ENCODE measurements at regions not wholly inside any gene's neighbourhood (a gene's known extent, or its start where the extent isn't known, plus 50 kb on each side); places are given as distances from the start of the nearest gene placed in this dataset.
"Not testable (repeated sequence)": the region's sequence is repeated elsewhere in the genome, so short reads cannot be mapped to it uniquely, and the experiment has no call there.

GRCh38 chr14:35958499-35958898 lies 132.4 kb downstream of the BRMS1L start:
- H3K4me1 ChIP-seq (replicated peaks), result no peaks in the 10 kb centered on the region
- intact Hi-C loops (cut with DNase I), result no loop called here
- H3K36me3 ChIP-seq, result no peaks in the 10 kb centered on the region
- H3K27ac ChIP-seq, result no peak overlapping the region
- no peak overlapping the region for H3K4me3 ChIP-seq
- H3K27me3 ChIP-seq (replicated peaks; ENCODE audit: insufficient read depth), result no peaks in the 10 kb centered on the region
- no peak for TF ChIP-seq CTCF (IDR thresholded peaks at IDR 0.05)
- no peak for DNase-seq (ENCODE audit: low spot score)
- WGBS, result 94% methylated on average over 4 of the region's 4 CpGs
- no peaks in the 10 kb centered on the region for H3K9me3 ChIP-seq

GRCh38 chr14:35956376-35957085 lies 130.4 kb downstream of the BRMS1L start:
- TF ChIP-seq POLR2A (IDR thresholded peaks at IDR 0.05) (no peak), POLR2AphosphoS5 (IDR thresholded peaks at IDR 0.05) (no peak), CTCF (IDR thresholded peaks at IDR 0.05) (no peak)
- H3K9me3 ChIP-seq, result no peaks in the 10 kb centered on the region
- intact Hi-C loops (cut with DNase I), result no loop called here
- no peak overlapping the region for H3K4me3 ChIP-seq
- H3K27me3 ChIP-seq (replicated peaks; ENCODE audit: insufficient read depth), result peaks cover 2% of the 10 kb centered on the region
- WGBS, result 93% methylated on average over 13 of the region's 13 CpGs
- H3K27ac ChIP-seq, result no peak overlapping the region
- DNase-seq (ENCODE audit: low spot score), result no peak
- no peaks in the 10 kb centered on the region for H3K36me3 ChIP-seq
- no peaks in the 10 kb centered on the region for H3K4me1 ChIP-seq (replicated peaks)

GRCh38 chr14:35952584-35952983 lies 126.4 kb downstream of the BRMS1L start:
- no peak for DNase-seq (ENCODE audit: low spot score)
- no peaks in the 10 kb centered on the region for H3K4me1 ChIP-seq (replicated peaks)
- H3K4me3 ChIP-seq, result no peak overlapping the region
- peaks cover 2% of the 10 kb centered on the region for H3K27me3 ChIP-seq (replicated peaks; ENCODE audit: insufficient read depth)
- intact Hi-C loops (cut with DNase I), result no loop called here
- H3K27ac ChIP-seq, result no peak overlapping the region
- no peaks in the 10 kb centered on the region for H3K36me3 ChIP-seq
- no peaks in the 10 kb centered on the region for H3K9me3 ChIP-seq
- 72% methylated on average over 3 of the region's 3 CpGs for WGBS
- TF ChIP-seq POLR2AphosphoS5 (IDR thresholded peaks at IDR 0.05) (no peak), CTCF (IDR thresholded peaks at IDR 0.05) (no peak), POLR2A (IDR thresholded peaks at IDR 0.05) (no peak)

GRCh38 chr14:35949920-35950513 lies 123.9 kb downstream of the BRMS1L start:
- intact Hi-C loops (cut with DNase I), result no loop called here
- no peaks in the 10 kb centered on the region for H3K36me3 ChIP-seq
- H3K27ac ChIP-seq, result no peak overlapping the region
- H3K4me1 ChIP-seq (replicated peaks), result no peaks in the 10 kb centered on the region
- H3K9me3 ChIP-seq, result no peaks in the 10 kb centered on the region
- peaks cover 2% of the 10 kb centered on the region for H3K27me3 ChIP-seq (replicated peaks; ENCODE audit: insufficient read depth)
- no peak for TF ChIP-seq POLR2AphosphoS5 (IDR thresholded peaks at IDR 0.05)
- no peak for DNase-seq (ENCODE audit: low spot score)
- 17% methylated on average over 1 of the region's 1 CpG for WGBS
- no peak overlapping the region for H3K4me3 ChIP-seq

GRCh38 chr14:35947983-35948382 lies 121.8 kb downstream of the BRMS1L start:
- 78% methylated on average over 14 of the region's 14 CpGs for WGBS
- intact Hi-C loops (cut with DNase I); H3K27me3 ChIP-seq (replicated peaks; ENCODE audit: insufficient read depth); H3K9me3 ChIP-seq; H3K4me1 ChIP-seq (replicated peaks); DNase-seq (ENCODE audit: low spot score); H3K4me3 ChIP-seq; H3K27ac ChIP-seq; H3K36me3 ChIP-seq: not testable (repeated sequence)

- no peak for TF ChIP-seq CTCF (IDR thresholded peaks at IDR 0.05)
- no peak for TF ChIP-seq POLR2A (IDR thresholded peaks at IDR 0.05)
- TF ChIP-seq POLR2AphosphoS5 (IDR thresholded peaks at IDR 0.05), result no peak
- no peak for DNase-seq (ENCODE audit: low spot score)
- no peaks in the 10 kb centered on the region for H3K27me3 ChIP-seq (replicated peaks; ENCODE audit: insufficient read depth)
- H3K4me3 ChIP-seq, result no peak overlapping the region
- no peak overlapping the region for H3K27ac ChIP-seq
- H3K4me1 ChIP-seq (replicated peaks), result no peaks in the 10 kb centered on the region
- H3K9me3 ChIP-seq, result no peaks in the 10 kb centered on the region
- intact Hi-C loops (cut with DNase I), result no loop called here
- no peaks in the 10 kb centered on the region for H3K36me3 ChIP-seq
- WGBS, result 67% methylated on average over 5 of the region's 5 CpGs
These were observed 118.7 kb downstream of the BRMS1L start for GRCh38 chr14:35944847-35945246.

All from prostate gland (tissue), 2 donors.